H7 (cell line): ENCODE measurements at regions not wholly inside any gene's neighbourhood (a gene's known extent, or its start where the extent isn't known, plus 50 kb on each side); places are given as distances from the start of the nearest gene placed in this dataset.

Experiments
- DNase-seq: peaks from one replicate; pipeline ENCODE4 v3.0.0; 2012
- H3K27me3 ChIP-seq: 2 replicates; pipeline ENCODE4 v1.6.0; 2011; ENCODE audit warnings: mild to moderate bottlenecking, low read length; ENCODE audit not compliant: control insufficient read depth, insufficient read depth
- H3K36me3 ChIP-seq: replicated peaks from 2 replicates; pipeline ENCODE4 v1.5.1; 2011; ENCODE audit warnings: low read length; ENCODE audit not compliant: control insufficient read depth, insufficient read depth
- H3K4me3 ChIP-seq: 2 replicates; pipeline ENCODE4 v1.5.1; 2011; ENCODE audit warnings: low read depth, mild to moderate bottlenecking, control low read depth, low read length, moderate library complexity; ENCODE audit not compliant: insufficient read depth

DNA sequence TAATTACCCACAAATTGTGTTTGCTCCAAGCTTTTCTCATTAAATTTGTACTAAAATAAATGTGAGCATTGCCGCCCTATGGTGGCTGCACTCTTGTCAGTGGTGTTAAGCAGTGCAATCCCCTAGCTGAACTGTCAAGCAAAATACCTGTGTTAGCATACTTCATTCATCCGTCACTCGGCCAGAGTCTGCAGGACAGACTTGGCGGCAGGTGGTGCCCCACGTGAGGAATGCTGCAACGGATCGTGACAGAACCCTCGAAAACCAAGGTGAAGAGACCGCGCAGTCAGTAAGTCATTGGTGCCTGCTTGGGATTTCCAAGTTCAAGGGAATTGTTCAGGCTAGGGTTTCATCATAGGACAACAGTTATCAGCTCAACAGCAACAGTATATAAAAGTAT, 1592.1 kb upstream of the TENM4 start:
- Histone ChIP-seq H3K4me3 (no peak overlapping the region), H3K27me3 (no peaks in the 10 kb centered on the region), H3K36me3 (no peaks in the 10 kb centered on the region)
- DNase-seq: no peak

DNA sequence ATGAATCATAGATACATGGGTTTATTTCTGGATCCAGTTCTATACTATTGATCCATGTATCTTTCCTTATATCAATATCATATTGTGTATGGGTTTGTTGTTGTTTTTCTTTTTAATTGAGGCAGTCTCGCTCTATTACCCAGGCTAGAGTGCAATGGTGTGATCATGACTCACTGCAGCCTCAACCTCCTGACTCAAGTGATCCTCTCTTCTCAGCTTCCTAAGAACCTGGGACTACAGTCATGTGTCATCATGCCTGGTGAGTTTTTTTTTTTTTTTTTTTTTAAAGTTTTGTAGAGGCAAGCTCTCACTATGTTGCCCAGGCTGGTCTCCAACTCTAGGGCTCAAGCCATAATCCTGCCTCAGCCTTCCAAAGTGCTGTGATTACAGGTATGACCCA, 1589.4 kb upstream of the TENM4 start:
- DNase-seq: no peak
- Histone ChIP-seq H3K36me3 (no peaks in the 10 kb centered on the region), H3K4me3 (no peak overlapping the region), H3K27me3 (no peaks in the 10 kb centered on the region)

DNA sequence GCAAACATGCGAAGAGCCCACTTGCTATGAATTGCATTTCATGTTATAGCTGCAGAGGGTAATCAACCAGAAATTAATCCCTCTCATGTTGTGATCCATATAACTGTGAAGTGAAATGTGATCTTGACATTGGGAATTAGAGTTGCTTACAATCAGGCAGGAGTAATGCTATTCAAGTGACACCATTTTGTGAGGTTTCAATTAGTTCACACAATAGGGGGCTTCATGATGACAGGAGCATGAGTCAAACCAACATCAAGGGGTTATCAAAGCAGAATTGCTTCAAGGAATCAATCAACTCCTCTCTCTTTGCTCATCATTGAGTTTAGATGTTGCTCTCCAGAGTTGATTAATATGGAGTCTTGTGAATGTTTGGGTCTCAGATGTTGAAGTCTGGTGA, 1585.2 kb upstream of the TENM4 start:
- Histone ChIP-seq H3K4me3 (no peak overlapping the region), H3K27me3 (no peaks in the 10 kb centered on the region), H3K36me3 (no peaks in the 10 kb centered on the region)
- DNase-seq: no peak

DNA sequence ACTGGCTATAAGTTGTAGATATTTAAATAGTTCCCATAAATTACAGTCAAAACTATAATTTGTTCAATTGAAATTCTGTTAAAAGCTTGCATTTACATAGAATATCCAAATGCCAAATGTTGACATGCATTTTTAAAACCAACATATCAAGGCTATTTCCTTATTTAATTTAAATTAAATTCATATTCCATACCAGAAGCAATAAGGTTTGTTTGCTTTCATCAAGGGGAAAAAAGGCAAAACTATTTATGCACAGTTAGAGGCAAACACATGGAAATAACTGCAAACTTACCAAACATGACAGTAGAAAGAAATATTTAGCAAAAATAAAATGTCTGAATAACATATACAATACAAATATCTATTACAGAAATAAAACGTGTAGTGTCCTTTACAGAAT, 1581.2 kb upstream of the TENM4 start:
- no peaks in the 10 kb centered on the region for H3K36me3 ChIP-seq
- no peak for DNase-seq
- H3K27me3 ChIP-seq: no peaks in the 10 kb centered on the region
- no peak overlapping the region for H3K4me3 ChIP-seq

DNA sequence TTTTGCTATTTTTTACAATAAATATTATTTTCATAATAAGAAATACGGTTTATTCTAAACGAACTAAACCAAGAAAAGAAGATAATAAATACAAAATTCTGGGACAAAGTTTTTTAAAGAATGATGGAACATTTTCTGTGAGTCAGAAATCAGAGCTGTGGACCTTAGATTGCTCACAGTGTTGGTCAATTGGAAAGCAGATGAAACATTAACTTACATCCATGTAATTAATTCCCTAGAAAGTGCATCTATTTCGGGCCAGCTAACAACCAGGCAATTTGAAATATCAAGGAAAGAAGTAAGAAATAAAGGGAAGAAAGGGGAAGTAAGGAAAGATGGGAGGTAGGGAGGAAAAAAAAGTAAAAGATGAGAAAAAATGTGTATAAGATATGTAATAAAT, 1569.8 kb upstream of the TENM4 start:
- no peaks in the 10 kb centered on the region for H3K27me3 ChIP-seq
- no peak overlapping the region for H3K4me3 ChIP-seq
- DNase-seq: no peak
- no peaks in the 10 kb centered on the region for H3K36me3 ChIP-seq

DNA sequence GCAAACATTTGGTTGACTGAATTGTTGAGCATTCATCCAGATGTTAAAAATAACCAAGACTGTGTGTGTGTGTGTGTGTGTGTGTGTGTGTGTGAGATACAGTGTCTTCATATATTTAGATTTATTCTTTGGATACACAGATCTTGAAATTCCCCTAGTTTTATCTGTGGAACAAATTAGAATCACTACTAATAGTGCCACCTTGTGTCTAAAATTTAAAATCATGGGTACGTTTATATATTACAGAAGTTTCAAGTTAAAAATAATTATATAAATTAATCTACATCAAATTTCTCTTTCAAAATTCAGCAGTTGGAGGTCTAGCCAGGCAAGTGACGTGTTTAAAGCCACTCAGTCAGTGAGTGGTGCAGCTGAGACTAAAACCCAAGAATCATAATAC, 1566.2 kb upstream of the TENM4 start:
- H3K4me3 ChIP-seq: no peak overlapping the region
- no peaks in the 10 kb centered on the region for H3K27me3 ChIP-seq
- H3K36me3 ChIP-seq: no peaks in the 10 kb centered on the region
- DNase-seq: no peak

DNA sequence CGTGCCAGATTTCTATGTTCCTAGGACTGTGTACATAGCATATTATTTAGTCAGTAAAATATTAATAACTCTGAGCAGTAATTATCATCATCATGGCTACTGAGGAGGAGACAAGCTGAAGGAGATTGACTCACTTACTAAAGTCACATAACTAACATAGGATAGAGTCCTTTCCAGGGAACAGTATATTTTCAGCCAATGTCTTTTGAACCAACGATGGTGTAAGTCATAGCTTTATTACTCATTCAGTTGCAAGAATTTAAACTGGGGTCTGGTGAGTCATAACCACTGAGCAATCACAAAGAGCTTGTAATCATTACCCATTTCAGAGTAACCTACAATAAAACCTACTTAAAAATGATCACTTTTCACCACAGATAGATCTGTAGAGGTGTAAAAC, 1564.8 kb upstream of the TENM4 start:
- H3K36me3 ChIP-seq: no peaks in the 10 kb centered on the region
- no peak for DNase-seq
- no peaks in the 10 kb centered on the region for H3K27me3 ChIP-seq
- no peak overlapping the region for H3K4me3 ChIP-seq

DNA sequence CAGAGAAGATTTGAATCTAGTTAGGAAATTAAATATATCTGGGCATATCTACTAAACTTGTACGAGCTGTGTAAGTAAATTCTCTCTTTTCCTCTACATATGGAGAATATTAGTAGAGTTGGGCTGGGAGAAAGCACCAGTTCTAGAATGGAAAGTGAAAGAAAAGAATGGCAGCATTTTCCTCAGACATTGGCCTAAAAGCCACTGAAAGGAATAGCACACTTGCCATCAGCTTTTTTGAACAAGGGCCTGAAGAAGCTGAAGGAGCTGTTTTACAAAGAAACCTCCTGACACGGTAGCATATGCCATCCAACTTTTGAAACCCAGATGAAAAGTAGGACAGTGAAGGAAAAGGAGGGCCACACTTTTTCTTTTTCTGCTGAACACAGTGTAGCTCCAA, 1563.7 kb upstream of the TENM4 start:
- no peak for DNase-seq
- Histone ChIP-seq H3K4me3 (no peak overlapping the region), H3K36me3 (no peaks in the 10 kb centered on the region), H3K27me3 (no peaks in the 10 kb centered on the region)

DNA sequence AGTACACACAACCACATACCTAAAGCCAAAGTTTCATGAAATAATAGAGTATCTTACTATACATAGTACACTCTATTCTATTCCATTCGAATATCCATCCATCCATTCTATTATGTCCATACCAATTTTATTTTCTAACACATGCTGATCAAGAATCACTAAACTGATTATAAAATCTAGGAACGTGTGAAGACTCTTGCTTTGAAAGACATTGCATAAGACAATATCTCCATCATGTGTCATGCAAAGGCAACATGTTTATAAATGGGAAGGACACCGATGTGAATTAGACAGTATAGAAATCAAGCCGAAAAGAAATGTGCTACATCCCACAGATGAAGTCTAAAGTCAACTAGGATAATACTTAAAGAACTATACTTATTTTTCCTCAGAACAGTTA, 1561.5 kb upstream of the TENM4 start:
- Histone ChIP-seq H3K27me3 (no peaks in the 10 kb centered on the region), H3K4me3 (no peak overlapping the region), H3K36me3 (no peaks in the 10 kb centered on the region)
- DNase-seq: no peak

DNA sequence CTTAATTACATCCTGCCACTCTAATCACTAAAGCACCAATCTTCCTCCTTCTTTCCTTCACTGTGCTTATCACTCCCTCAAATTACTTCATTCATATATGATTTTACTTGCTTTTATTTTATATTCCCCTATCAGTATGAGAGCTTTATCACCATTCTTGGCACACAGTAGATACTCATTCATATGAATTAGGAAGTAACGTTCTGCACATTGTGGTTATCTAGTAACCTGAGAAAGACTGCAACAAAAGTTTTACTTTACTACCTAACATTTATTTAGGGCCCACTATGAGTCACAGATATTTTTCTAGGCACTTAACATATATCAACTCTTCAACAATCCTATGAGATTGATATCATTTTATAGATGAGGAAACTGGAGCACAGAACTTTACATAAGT, 1559.9 kb upstream of the TENM4 start:
- no peak overlapping the region for H3K4me3 ChIP-seq

DNA sequence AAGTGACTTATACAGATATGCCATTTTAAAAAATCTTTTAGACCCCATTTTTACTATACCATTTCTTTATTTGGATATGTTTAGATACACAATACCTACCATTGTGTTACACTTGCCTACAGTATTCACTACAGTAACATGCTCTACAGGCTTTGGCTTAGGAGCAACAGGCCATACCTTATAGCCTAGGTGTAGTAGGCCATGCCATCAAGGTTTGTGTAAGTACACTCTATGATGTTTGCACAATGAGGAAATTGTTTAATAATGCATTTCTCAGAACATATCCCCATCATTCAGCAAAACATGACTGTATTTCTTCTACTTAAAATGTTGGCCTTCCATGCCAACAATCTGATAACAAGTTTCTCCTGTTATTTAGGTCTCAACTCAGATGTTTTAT, 1559.5 kb upstream of the TENM4 start:
- no peaks in the 10 kb centered on the region for H3K27me3 ChIP-seq
- no peak overlapping the region for H3K4me3 ChIP-seq
- H3K36me3 ChIP-seq: no peaks in the 10 kb centered on the region
- DNase-seq: no peak

More for the DNA sequence above, 1559.9 kb upstream of the TENM4 start:
- H3K36me3 ChIP-seq: no peaks in the 10 kb centered on the region
- no peak for DNase-seq
- no peaks in the 10 kb centered on the region for H3K27me3 ChIP-seq

DNA sequence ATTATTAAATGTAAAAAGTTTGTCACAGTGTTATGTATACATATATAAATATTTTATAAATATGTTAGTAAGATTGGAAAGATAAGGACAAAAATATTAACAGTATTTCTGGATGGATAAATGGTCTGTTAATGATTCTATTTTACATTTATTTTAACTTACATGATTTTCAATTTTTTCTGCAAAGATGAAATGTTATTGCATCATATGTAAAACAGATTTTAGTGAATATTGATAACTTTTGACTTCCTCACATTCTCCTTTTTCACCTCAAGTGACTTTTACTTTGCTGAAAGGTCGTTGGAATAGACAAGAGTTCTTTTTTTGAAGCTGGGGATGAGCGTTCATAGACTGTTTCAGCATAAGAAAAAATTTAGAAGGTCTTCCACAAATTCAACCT, 1554.7 kb upstream of the TENM4 start:
- no peaks in the 10 kb centered on the region for H3K27me3 ChIP-seq
- no peak for DNase-seq
- H3K4me3 ChIP-seq: no peak overlapping the region
- H3K36me3 ChIP-seq: no peaks in the 10 kb centered on the region

DNA sequence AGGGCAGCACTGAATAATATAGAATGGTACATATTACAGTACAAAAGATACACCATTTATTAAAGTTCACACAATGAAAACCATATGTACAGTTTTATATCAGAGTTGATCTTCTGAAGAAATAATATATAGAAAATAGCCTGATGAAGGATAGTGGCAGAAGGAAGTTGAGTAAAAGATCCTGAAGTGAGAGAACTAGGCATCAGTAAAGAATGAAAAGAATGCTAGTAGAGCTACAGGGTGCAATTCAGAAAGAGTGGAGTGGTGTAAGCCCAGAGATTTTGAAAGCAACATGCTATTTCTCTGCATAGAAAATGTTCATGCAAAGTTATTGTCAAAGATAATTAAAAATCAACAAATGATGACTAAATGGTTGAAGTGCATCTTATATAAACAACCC, 1552.7 kb upstream of the TENM4 start:
- Histone ChIP-seq H3K27me3 (no peaks in the 10 kb centered on the region), H3K4me3 (no peak overlapping the region), H3K36me3 (no peaks in the 10 kb centered on the region)
- no peak for DNase-seq

DNA sequence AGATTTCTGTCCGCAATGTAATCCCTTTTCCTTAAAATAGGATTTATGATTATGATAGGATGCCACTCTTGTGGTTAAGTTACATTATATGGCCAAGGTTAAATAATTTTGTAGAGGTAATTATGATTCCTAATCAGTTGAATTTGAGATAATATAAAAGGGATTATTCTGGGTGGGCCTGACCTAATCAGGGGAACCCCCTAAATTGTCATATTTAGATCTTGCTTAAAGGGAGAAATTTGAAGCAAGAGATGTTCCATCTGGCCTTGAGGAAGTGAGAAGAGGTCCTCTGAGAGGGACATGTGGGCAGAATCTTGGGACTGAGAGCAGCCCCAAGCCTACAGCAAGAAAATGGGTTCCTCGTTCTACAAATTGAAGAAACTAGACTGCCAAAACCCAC, 1550.1 kb upstream of the TENM4 start:
- DNase-seq: no peak
- Histone ChIP-seq H3K4me3 (no peak overlapping the region), H3K36me3 (no peaks in the 10 kb centered on the region), H3K27me3 (no peaks in the 10 kb centered on the region)

DNA sequence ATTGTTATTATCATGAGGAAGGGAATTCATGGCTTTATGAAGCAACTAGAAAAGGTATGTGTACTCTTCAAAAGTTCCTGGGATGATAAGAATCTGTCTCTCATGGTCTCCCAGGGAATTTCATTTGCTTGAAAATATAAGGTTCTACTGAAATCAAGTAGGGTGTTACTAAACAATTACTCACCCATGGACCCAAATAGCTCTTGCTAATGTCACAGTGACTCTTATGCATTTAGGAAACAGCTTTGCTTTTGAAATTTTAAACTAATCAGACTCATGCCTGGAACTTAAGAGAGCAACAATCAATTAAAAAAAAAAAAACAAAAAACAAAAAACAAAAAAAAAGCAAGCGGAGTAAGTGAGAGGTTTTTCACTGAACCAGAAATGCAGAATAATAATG, 1546.3 kb upstream of the TENM4 start:
- no peak overlapping the region for H3K4me3 ChIP-seq
- DNase-seq: no peak
- no peaks in the 10 kb centered on the region for H3K27me3 ChIP-seq
- no peaks in the 10 kb centered on the region for H3K36me3 ChIP-seq

DNA sequence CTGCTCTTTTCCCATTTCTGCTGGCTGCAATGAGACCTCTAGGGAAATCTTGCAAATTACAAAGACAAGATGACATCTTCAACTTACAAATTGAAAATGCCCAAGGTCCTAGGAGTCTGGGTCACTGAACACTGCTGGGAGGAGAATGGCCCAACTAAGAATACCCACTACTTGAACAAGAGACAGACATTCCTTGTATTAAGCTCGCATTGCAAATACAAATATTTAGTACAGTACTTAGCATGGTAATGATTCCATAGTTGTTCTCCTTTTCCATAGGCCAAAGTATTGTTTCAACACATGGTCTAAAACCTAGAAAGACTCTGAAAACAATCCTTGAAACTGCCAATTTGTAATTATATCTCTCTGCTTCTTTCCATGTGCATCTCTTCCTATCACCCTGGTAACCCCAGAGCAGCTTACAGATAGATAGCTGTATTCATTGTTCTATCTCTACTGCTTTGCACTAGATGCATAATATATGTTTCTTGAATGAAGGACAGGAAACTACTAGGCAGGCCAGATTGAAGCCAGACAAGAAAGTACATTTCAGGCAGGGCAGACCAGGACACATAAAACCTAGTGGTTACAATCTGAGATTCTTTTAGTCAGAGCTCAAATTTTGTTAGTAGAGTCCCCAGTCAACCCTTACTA, 1545.7 kb upstream of the TENM4 start:
- H3K4me3 ChIP-seq: no peak overlapping the region
- no peak for DNase-seq
- H3K27me3 ChIP-seq: no peaks in the 10 kb centered on the region
- H3K36me3 ChIP-seq: no peaks in the 10 kb centered on the region
